Heart left ventricle (tissue), 16 donors: ENCODE measurements at regions not wholly inside any gene's neighbourhood (a gene's known extent, or its start where the extent isn't known, plus 50 kb on each side); places are given as distances from the start of the nearest gene placed in this dataset.

ENCODE experiments used
- ATAC-seq, 4 donors: fragments of 200-7000 bp; cut with Tn5 transposase; one replicate each; pipeline ENCODE4 v1.9.1; 2020 to 2022; ENCODE audit warnings: moderate library complexity in 4 of 4, mild to moderate bottlenecking in 3 of 4, moderate number of reproducible peaks in 1 of 4
- DNase-seq, 5 donors: peaks; one replicate each; pipeline ENCODE4 v3.0.0-alpha.2; 2020
- H3K27ac ChIP-seq, 12 donors: fragments of 200-600 bp; sonication (generic) in 4 of 12; one replicate each; pipeline versions ENCODE4 v1.5.0 to v1.8.0; 2016 to 2022; ENCODE audit warnings: mild to moderate bottlenecking in 2 of 12
- H3K27me3 ChIP-seq, 9 donors: fragments of 200-600 bp; sonication (generic) in 2 of 9; one replicate each; pipeline versions ENCODE4 v1.5.1 to v1.8.0; 2016 to 2022; ENCODE audit warnings: mild to moderate bottlenecking in 3 of 9
- H3K36me3 ChIP-seq, 9 donors: fragments of 200-600 bp; sonication (generic) in 2 of 9; one replicate each; pipeline versions ENCODE4 v1.5.0 to v1.8.0; 2018 to 2022; ENCODE audit warnings: mild to moderate bottlenecking in 2 of 9
- H3K4me1 ChIP-seq, 12 donors: fragments of 200-600 bp; sonication (generic) in 4 of 12; one replicate each; pipeline versions ENCODE4 v1.5.0 to v1.8.0; 2016 to 2022; ENCODE audit warnings: mild to moderate bottlenecking in 3 of 12
- H3K4me3 ChIP-seq, 12 donors: fragments of 200-600 bp; sonication (generic) in 4 of 12; one replicate each; pipeline versions ENCODE4 v1.5.0 to v1.8.0; 2017 to 2022; ENCODE audit warnings: mild to moderate bottlenecking in 9 of 12, moderate library complexity in 4 of 12
- H3K9me3 ChIP-seq, 12 donors: fragments of 200-600 bp; sonication (generic) in 4 of 12; one replicate each; pipeline versions ENCODE4 v1.5.0 to v1.8.0; 2016 to 2022; ENCODE audit warnings: mild to moderate bottlenecking in 1 of 12
- CTCF ChIP-seq, 12 donors: fragments of 200-600 bp; sonication (generic) in 4 of 12; IDR thresholded peaks; one replicate each; pipeline versions ENCODE4 v1.5.0 to v1.8.0; 2018 to 2022; ENCODE audit warnings: antibody characterized with exemption in 12 of 12, mild to moderate bottlenecking in 5 of 12
- POLR2A ChIP-seq, 2 donors: fragments of 450-650 bp; IDR thresholded peaks; one replicate each; pipeline ENCODE4 v1.6.1; 2017; ENCODE audit warnings: antibody characterized with exemption in 2 of 2, mild to moderate bottlenecking in 2 of 2, moderate library complexity in 2 of 2
- WGBS, 4 donors: extraction: QIAGEN DNeasy Blood & Tissue Kit in 2 of 4; methylation state at CpG; one replicate each; pipeline versions ENCODE4 v1.1.5 to v1.1.7; 2013 to 2018; 5-methylcytosine and 5-hydroxymethylcytosine counted together
- intact Hi-C, 10 donors: fragments of 100-400 bp; cut with DNase I; formaldehyde crosslinking; loops; one replicate each; pipeline versions ENCODE4 v1.11.1 to v1.14.2; 2022
- donor health status: ischemic (EF 13 %, LVEDD 7.1; RV severe dilation, severe dysfunction).
- donor health status: healthy with polysubstance abuse.
- donor health status: DM: no; HTN: yes; CAD: no.
- donor health status: DM: no; HTN: no; CAD: no.
- donor health status: ischemic (EF 25% LVEDD 6.9; RV normal size, moderate dysfunction).
- donor health status: ischemic (EF 25% LVEDD 5.7; RV mildly dilated, moderate dysfunction).
- donor health status: healthy.
- donor health status: DM: yes; HTN: yes; CAD: no.
- donor health status: ischemic (EF 35%, LVEDD 5.7; RV mildly dilated, moderate dysfunction).
- donor health status: nonischemic (EF 11% LVEDD 7.7; RV severe dilation, severe dysfunction).
- donor health status: DM: yes; HTN: yes; CAD: no.
- donor health status: PGD.
- donor health status: ischemic (EF 29% LVEDD 5.4; RV normal size, mild dysfunction).
- donor health status: nonischemic (EF 23%, LVEDD 6.1; RV moderate dilation, normal function).

- no peak overlapping the region for H3K27ac ChIP-seq
- H3K9me3 ChIP-seq = no peaks in the 10 kb centered on the region
- ATAC-seq (no peak), DNase-seq (no peak)
- no peak overlapping the region for H3K4me3 ChIP-seq
- WGBS, 4 donors = 43 to 46% (median 45%) methylated on average over 7 of the region's 7 CpGs
- H3K27me3 ChIP-seq = peaks cover 0 to 16% (median 0%) of the 10 kb centered on the region in 9 donors
- H3K4me1 ChIP-seq = no peaks in the 10 kb centered on the region
- intact Hi-C loops = no loop called here
- H3K36me3 ChIP-seq = no peaks in the 10 kb centered on the region
- TF ChIP-seq POLR2A (IDR thresholded peaks at IDR 0.05) = no peak
- TF ChIP-seq CTCF (IDR thresholded peaks at IDR 0.05) = peak in 1 of 12 donors; percentile 16
These were observed 121.6 kb upstream of the SNX19 start for GRCh38 chr11:131037873-131038272.

- Histone ChIP-seq H3K36me3 (no peaks in the 10 kb centered on the region), H3K9me3 (no peaks in the 10 kb centered on the region), H3K27ac (no peak overlapping the region), H3K27me3 (peaks cover 0 to 16% (median 0%) of the 10 kb centered on the region in 9 donors), H3K4me1 (no peaks in the 10 kb centered on the region), H3K4me3 (no peak overlapping the region)
- intact Hi-C loops = no loop called here
- ATAC-seq (no peak), DNase-seq (no peak)
- WGBS, 4 donors = 16 to 25% (median 19%) methylated on average over 5 of the region's 5 CpGs
- no peak for TF ChIP-seq POLR2A (IDR thresholded peaks at IDR 0.05)
- TF ChIP-seq CTCF (IDR thresholded peaks at IDR 0.05) = peak in 3 of 12 donors; percentile 5 to 21 (median 18)
These were observed 122.3 kb upstream of the SNX19 start for GRCh38 chr11:131038597-131038996.

DNA sequence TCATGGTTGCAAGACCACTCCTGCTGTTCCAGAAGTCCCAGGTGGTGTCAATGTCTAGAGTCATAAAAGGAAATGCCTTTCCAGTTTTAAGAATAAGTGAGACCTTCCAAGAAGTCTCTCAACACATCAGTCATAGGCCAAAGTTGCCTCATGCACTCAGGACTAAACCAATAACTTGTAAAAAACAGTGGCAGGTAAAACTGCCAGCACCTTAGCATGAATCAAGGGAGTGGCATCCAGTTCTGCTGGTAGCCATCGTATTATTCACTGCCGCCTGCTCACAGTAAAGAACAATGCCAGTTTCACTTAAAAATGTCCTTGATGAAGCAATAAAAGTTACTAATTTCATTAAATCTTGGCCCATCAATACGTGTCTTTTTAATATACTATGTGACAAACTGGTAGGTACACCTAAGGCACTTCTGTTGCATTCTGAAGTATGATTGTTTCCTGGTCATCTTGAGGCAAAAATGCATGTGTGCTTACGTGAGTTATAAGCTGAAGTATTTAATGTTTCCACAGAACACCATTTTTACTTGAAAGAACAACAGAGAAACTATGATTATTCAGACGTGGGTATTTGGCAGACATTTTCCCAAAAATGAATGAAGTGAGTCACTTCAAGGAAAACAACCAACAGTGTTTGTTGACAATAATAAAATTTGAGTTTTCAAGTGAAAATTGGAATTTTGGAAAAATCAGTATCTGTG, 125.2 kb upstream of the SNX19 start:
- H3K27me3 ChIP-seq = peaks cover 0 to 30% (median 0%) of the 10 kb centered on the region in 9 donors
- no peaks in the 10 kb centered on the region for H3K9me3 ChIP-seq
- 70 to 80% (median 75%) methylated on average over 5 of the region's 5 CpGs for WGBS, 4 donors
- H3K36me3 ChIP-seq = no peaks in the 10 kb centered on the region
- H3K4me1 ChIP-seq = no peaks in the 10 kb centered on the region
- no peak overlapping the region for H3K27ac ChIP-seq
- DNase-seq (no peak), ATAC-seq (no peak)
- intact Hi-C loops = no loop called here
- H3K4me3 ChIP-seq = no peak overlapping the region
- no peak for TF ChIP-seq CTCF (IDR thresholded peaks at IDR 0.05)
- TF ChIP-seq POLR2A (IDR thresholded peaks at IDR 0.05) = no peak

- no peaks in the 10 kb centered on the region for H3K36me3 ChIP-seq
- H3K4me3 ChIP-seq = no peak overlapping the region
- TF ChIP-seq CTCF (IDR thresholded peaks at IDR 0.05) = no peak
- no peak for TF ChIP-seq POLR2A (IDR thresholded peaks at IDR 0.05)
- 0 to 32% (median 1%) methylated on average over 1 of the region's 1 CpG for WGBS, 4 donors
- intact Hi-C loops = no loop called here
- ATAC-seq (no peak), DNase-seq (no peak)
- H3K9me3 ChIP-seq = no peaks in the 10 kb centered on the region
- peaks cover 0 to 32% (median 0%) of the 10 kb centered on the region in 9 donors for H3K27me3 ChIP-seq
- H3K4me1 ChIP-seq = no peaks in the 10 kb centered on the region
- no peak overlapping the region for H3K27ac ChIP-seq
These were observed 125.7 kb upstream of the SNX19 start for GRCh38 chr11:131042041-131042390.
